ENCODE measurements at regions not wholly inside any gene's neighbourhood (a gene's known extent, or its start where the extent isn't known, plus 50 kb on each side); places are given as distances from the start of the nearest gene placed in this dataset.

DNA sequence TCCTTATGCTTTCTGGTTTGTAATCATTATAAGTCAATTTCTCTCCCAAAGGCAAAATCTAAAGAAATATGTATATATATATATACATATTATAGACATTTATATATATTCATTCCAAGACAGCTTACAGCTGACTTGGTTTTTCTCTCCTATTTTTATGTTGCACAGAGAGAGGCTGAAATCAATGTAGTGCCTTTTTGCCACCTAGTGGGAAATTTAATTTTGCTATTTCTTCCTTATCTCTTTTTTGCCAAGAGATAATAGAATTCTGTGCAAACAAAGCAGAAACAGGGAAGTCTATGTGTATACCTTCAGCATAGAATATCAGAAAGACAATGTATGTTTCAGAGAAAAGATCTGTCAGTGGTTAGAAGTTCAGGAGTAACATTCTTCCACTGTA, 186.0 kb upstream of the ANO5 start:
- DNase-seq = no peak
- intact Hi-C loops (cut with DNase I; ENCODE audit: low total_unique reads) = no loop called here
- Histone ChIP-seq H3K4me1 (no peaks in the 10 kb centered on the region), H3K27ac (no peak overlapping the region), H3K27me3 (no peaks in the 10 kb centered on the region), H3K9me3 (no peaks in the 10 kb centered on the region), H3K4me3 (no peak overlapping the region), H3K36me3 (no peaks in the 10 kb centered on the region)
- TF ChIP-seq, protein P1, sequence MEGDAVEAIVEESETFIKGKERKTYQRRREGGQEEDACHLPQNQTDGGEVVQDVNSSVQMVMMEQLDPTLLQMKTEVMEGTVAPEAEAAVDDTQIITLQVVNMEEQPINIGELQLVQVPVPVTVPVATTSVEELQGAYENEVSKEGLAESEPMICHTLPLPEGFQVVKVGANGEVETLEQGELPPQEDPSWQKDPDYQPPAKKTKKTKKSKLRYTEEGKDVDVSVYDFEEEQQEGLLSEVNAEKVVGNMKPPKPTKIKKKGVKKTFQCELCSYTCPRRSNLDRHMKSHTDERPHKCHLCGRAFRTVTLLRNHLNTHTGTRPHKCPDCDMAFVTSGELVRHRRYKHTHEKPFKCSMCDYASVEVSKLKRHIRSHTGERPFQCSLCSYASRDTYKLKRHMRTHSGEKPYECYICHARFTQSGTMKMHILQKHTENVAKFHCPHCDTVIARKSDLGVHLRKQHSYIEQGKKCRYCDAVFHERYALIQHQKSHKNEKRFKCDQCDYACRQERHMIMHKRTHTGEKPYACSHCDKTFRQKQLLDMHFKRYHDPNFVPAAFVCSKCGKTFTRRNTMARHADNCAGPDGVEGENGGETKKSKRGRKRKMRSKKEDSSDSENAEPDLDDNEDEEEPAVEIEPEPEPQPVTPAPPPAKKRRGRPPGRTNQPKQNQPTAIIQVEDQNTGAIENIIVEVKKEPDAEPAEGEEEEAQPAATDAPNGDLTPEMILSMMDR (IDR thresholded peaks at IDR 0.05) = no peak

DNA sequence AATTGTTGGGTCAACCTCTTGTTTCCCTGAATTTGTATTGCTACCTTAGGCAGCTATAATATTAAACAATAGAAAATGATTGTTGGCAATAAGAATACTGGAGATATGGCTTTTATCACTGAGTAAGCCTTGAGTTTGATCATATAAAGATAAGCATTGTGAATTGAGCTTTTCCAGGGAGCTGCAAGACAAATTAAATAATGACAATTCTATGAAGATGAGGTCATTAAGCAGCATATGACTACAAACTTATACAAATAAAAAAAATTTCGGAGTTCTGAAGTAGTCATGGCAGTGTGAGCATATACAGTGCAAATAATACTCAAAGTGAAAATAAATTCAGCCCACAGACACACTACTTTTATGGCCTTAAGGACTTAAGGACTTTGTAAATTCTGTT, 161.1 kb upstream of the ANO5 start:
- Histone ChIP-seq H3K36me3 (no peaks in the 10 kb centered on the region), H3K4me1 (no peaks in the 10 kb centered on the region), H3K4me3 (no peak overlapping the region), H3K27ac (no peak overlapping the region), H3K27me3 (no peaks in the 10 kb centered on the region), H3K9me3 (no peaks in the 10 kb centered on the region)
- TF ChIP-seq, protein P1 (IDR thresholded peaks at IDR 0.05) = no peak
- intact Hi-C loops (cut with DNase I; ENCODE audit: low total_unique reads) = no loop called here
- no peak for DNase-seq

DNA sequence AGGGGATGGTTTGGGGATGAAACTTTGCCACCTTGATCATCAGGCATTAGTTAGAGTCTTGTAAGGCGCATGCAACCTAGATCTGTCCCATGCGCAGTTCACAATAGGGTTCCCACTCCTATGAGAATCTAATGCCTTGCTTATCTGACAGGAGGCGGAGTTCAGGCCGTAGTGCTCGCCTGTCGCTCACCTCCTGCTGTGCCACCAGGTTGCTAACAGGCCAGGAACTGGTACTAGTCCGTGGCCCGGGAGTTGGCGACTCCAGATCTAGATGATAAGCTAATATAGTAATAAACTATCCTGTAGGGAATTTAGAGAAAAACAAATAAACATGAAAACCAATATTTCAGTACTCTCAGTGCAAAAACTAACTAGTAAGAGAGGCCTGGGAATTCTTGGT, 155.4 kb upstream of the ANO5 start:
- intact Hi-C loops (cut with DNase I; ENCODE audit: low total_unique reads) = no loop called here
- H3K27ac ChIP-seq = no peak overlapping the region
- no peaks in the 10 kb centered on the region for H3K9me3 ChIP-seq
- no peaks in the 10 kb centered on the region for H3K27me3 ChIP-seq
- TF ChIP-seq, protein P1 (IDR thresholded peaks at IDR 0.05) = no peak
- no peaks in the 10 kb centered on the region for H3K36me3 ChIP-seq
- DNase-seq = no peak
- no peak overlapping the region for H3K4me3 ChIP-seq
- no peaks in the 10 kb centered on the region for H3K4me1 ChIP-seq

DNA sequence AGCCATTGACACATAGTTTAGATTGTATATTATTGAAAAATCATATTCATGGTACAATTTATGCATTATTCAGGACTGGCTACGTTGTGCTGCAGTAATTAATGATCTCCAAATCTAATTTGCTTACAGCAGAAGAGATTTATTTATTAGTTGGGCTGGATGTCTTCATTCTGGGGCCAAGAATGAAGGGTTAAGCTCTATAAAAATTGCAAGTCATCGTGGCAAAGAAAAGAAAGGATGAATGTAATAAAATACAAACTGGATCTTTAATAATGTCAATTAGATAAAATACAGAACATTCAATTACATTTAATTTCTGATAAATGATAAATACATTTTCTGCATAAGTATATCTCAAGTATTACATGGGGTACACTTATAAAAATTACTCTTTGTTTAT, 151.8 kb upstream of the ANO5 start:
- Histone ChIP-seq H3K9me3 (no peaks in the 10 kb centered on the region), H3K27me3 (no peaks in the 10 kb centered on the region), H3K4me3 (no peak overlapping the region), H3K4me1 (no peaks in the 10 kb centered on the region), H3K27ac (no peak overlapping the region), H3K36me3 (no peaks in the 10 kb centered on the region)
- TF ChIP-seq, protein P1 (IDR thresholded peaks at IDR 0.05) = no peak
- intact Hi-C loops (cut with DNase I; ENCODE audit: low total_unique reads) = no loop called here
- no peak for DNase-seq

DNA sequence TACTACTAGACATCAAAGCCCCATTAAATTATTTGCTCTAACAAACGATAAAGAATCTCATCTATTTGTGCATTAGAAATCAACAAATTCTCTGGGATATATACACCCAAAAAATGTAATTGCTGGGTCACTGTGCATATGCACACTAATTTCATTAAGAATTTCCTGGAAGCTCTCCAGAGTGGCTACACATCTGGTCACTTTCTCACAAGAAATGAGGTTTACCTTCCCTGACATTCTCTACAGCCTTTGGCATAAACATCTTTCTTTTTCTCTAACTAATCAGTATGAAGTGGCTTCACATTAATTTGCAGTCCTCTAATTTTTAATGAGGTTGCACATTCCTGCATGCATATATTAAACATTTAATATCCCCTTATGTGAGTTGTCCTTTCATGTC, 150.8 kb upstream of the ANO5 start:
- Histone ChIP-seq H3K36me3 (no peaks in the 10 kb centered on the region), H3K9me3 (no peaks in the 10 kb centered on the region), H3K27ac (no peak overlapping the region), H3K4me3 (no peak overlapping the region), H3K4me1 (no peaks in the 10 kb centered on the region), H3K27me3 (no peaks in the 10 kb centered on the region)
- DNase-seq = no peak
- intact Hi-C loops (cut with DNase I; ENCODE audit: low total_unique reads) = no loop called here
- TF ChIP-seq, protein P1 (IDR thresholded peaks at IDR 0.05) = no peak

- no peak for DNase-seq
- intact Hi-C loops (cut with DNase I; ENCODE audit: low total_unique reads) = no loop called here
- Histone ChIP-seq H3K36me3 (no peaks in the 10 kb centered on the region), H3K4me1 (no peaks in the 10 kb centered on the region), H3K9me3 (no peaks in the 10 kb centered on the region), H3K4me3 (no peak overlapping the region), H3K27me3 (no peaks in the 10 kb centered on the region), H3K27ac (no peak overlapping the region)
- TF ChIP-seq, protein P1 (IDR thresholded peaks at IDR 0.05) = no peak
These were observed 148.8 kb upstream of the ANO5 start for GRCh38 chr11:22044126-22044525.

All from tibial artery (tissue), 4 donors.